Kidney epithelial cell (primary cell): ENCODE measurements at regions not wholly inside any gene's neighbourhood (a gene's known extent, or its start where the extent isn't known, plus 50 kb on each side); places are given as distances from the start of the nearest gene placed in this dataset.

Source experiments
- DNase-seq: peaks from one replicate; pipeline ENCODE4 v3.0.0-alpha.2; 2010; ENCODE audit warnings: low read depth
- H3K27me3 ChIP-seq: 2 replicates; pipeline ENCODE4 v1.6.0; 2011; ENCODE audit warnings: low read length; ENCODE audit not compliant: control insufficient read depth, insufficient read depth
- H3K36me3 ChIP-seq: 2 replicates; pipeline ENCODE4 v1.5.1; 2011; ENCODE audit warnings: low read length; ENCODE audit not compliant: control insufficient read depth, insufficient read depth
- H3K4me3 ChIP-seq: 2 replicates; pipeline ENCODE4 v1.5.1; 2011; ENCODE audit warnings: low read depth, mild to moderate bottlenecking, control low read depth, low read length
- CTCF ChIP-seq: IDR thresholded peaks from 2 replicates; pipeline ENCODE4 v1.5.1; 2011; ENCODE audit warnings: mild to moderate bottlenecking, moderate library complexity, low read length, control low read depth, inconsistent platforms; ENCODE audit not compliant: insufficient read depth, poor library complexity, severe bottlenecking

DNA sequence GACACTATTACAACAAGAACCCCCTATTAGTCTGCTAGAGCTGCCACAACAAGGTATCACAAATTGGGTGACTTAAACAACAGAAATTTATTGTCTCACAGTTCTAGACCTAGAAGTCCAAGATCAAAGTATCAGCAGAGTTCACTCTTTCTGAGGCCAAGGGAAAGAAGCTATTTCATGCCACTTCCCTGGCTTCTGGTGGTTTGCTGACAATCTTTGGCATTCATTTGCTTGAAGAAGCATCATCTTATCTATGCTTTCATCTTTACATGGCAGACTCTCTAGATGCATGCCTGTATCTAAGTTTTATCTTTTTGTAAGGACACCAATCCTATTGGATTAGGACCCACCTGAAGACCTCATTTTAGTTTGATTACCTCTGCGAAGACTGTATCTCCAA, 296.8 kb upstream of the MARCKS start:
- H3K36me3 ChIP-seq: no peaks in the 10 kb centered on the region
- no peak for DNase-seq

GRCh38 chr6:113560908-113561307, 296.2 kb upstream of the MARCKS start:
- Histone ChIP-seq H3K36me3 (no peaks in the 10 kb centered on the region), H3K27me3 (no peaks in the 10 kb centered on the region), H3K4me3 (no peak overlapping the region)
- no peak for TF ChIP-seq CTCF
- DNase-seq: no peak

More for the DNA sequence above, 296.8 kb upstream of the MARCKS start:
- no peak for TF ChIP-seq CTCF
- H3K4me3 ChIP-seq: no peak overlapping the region
- H3K27me3 ChIP-seq: no peaks in the 10 kb centered on the region

DNA sequence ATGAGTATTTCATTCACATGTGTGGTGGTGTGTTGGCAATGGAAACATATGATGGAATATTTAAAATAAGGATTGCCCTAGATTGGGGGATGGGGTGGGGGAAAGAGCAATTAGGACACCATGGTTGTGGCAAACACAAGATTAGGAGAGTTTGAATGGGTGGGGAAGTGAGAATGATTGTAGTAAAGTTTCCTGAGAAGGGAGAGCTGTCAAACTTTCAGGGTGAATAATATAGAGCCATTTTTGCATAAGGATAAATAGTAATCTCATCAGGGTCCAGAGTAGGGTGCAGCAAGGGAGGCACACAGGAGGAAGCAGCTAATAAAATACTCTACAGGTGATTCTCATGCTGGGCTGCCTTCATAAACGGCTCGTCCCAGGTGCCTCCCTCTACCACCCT, 294.9 kb upstream of the MARCKS start:
- no peak overlapping the region for H3K4me3 ChIP-seq
- TF ChIP-seq CTCF: no peak
- no peak for DNase-seq

GRCh38 chr6:113564371-113565171, 292.6 kb upstream of the MARCKS start:
- DNase-seq: no peak
- no peak overlapping the region for H3K4me3 ChIP-seq

More for the DNA sequence above, 294.9 kb upstream of the MARCKS start:
- Histone ChIP-seq H3K36me3 (no peaks in the 10 kb centered on the region), H3K27me3 (no peaks in the 10 kb centered on the region)

DNA sequence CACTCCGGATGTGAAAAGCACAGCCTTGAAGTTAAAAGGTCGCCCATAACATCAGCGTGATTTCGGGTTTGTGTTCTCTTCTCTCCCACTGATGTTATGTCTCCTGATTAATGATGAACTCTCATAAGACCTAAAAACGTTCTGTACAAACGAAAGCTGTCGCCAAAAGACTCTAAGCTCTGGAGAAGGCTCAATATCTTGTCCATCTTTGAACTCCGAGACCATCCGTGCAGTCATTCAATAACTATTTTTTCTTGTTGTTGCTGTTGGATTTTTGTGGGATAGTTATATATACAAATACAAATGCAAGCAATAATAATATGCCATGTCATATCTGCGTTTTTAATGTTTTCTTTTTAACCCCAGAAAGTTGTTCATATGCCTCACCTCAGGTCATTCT, 291.8 kb upstream of the MARCKS start:
- H3K27me3 ChIP-seq: no peaks in the 10 kb centered on the region
- H3K36me3 ChIP-seq: no peaks in the 10 kb centered on the region
- TF ChIP-seq CTCF: no peak

More at GRCh38 chr6:113564371-113565171, 292.6 kb upstream of the MARCKS start:
- H3K27me3 ChIP-seq: no peaks in the 10 kb centered on the region
- no peaks in the 10 kb centered on the region for H3K36me3 ChIP-seq
- no peak for TF ChIP-seq CTCF

GRCh38 chr6:113570161-113570560, 287.0 kb upstream of the MARCKS start:
- no peak overlapping the region for H3K4me3 ChIP-seq
- no peak for TF ChIP-seq CTCF
- no peak for DNase-seq
- H3K27me3 ChIP-seq: no peaks in the 10 kb centered on the region
- no peaks in the 10 kb centered on the region for H3K36me3 ChIP-seq

More for the DNA sequence above, 291.8 kb upstream of the MARCKS start:
- no peak for DNase-seq
- no peak overlapping the region for H3K4me3 ChIP-seq
